CD14-positive monocyte (primary cell): ENCODE measurements at regions not wholly inside any gene's neighbourhood (a gene's known extent, or its start where the extent isn't known, plus 50 kb on each side); places are given as distances from the start of the nearest gene placed in this dataset.

Experiments
- DNase-seq, 3 donors: peaks; one replicate each; pipeline ENCODE4 v3.0.0-alpha.2; 2011 to 2022
- H2AFZ ChIP-seq: 2 replicates; pipeline ENCODE4 v1.6.0; 2012; ENCODE audit warnings: mild to moderate bottlenecking, low read depth, low read length, inconsistent platforms; ENCODE audit not compliant: insufficient read depth, poor library complexity, severe bottlenecking
- H3K27ac ChIP-seq, 2 donors: 1 replicate in 1 of 2; 2 replicates in 1 of 2; pipeline ENCODE4 v1.5.1; 2012 to 2013; ENCODE audit warnings: low read length in 2 of 2, control low read depth in 1 of 2, inconsistent platforms in 1 of 2, low read depth in 1 of 2, mild to moderate bottlenecking in 1 of 2
- H3K27me3 ChIP-seq, 2 donors: one replicate each; pipeline versions ENCODE4 v1.6.0 to v1.6.1; 2011 to 2013; ENCODE audit warnings: low read length in 2 of 2; ENCODE audit not compliant: control insufficient read depth in 2 of 2, insufficient read depth in 2 of 2
- H3K36me3 ChIP-seq, 2 donors: replicated peaks in 1 of 2; 1 replicate in 1 of 2; 2 replicates in 1 of 2; pipeline versions ENCODE4 v1.5.1 to v1.6.1; 2012 to 2013; ENCODE audit warnings: low read length in 2 of 2, control low read depth in 1 of 2, inconsistent platforms in 1 of 2, mild to moderate bottlenecking in 1 of 2; ENCODE audit not compliant: insufficient read depth in 2 of 2, control insufficient read depth in 1 of 2
- H3K4me1 ChIP-seq, 2 donors: 1 replicate in 1 of 2; 2 replicates in 1 of 2; pipeline versions ENCODE4 v1.5.1 to v1.6.1; 2012 to 2013; ENCODE audit warnings: low read length in 2 of 2, control low read depth in 1 of 2, inconsistent platforms in 1 of 2, mild to moderate bottlenecking in 1 of 2, moderate library complexity in 1 of 2; ENCODE audit not compliant: insufficient read depth in 2 of 2, control insufficient read depth in 1 of 2
- H3K4me2 ChIP-seq: replicated peaks from 2 replicates; pipeline ENCODE3; 2012; ENCODE audit warnings: low read length, moderate library complexity, mild to moderate bottlenecking; ENCODE audit not compliant: poor library complexity, severe bottlenecking; ENCODE audit errors: extremely low read depth
- H3K4me3 ChIP-seq, 3 experiments: fragments of 200-600 bp in 1 of 3; sonication (generic) in 1 of 3; replicated peaks in 1 of 3; 1 replicate in 2 of 3; 2 replicates in 1 of 3; pipeline ENCODE4 v1.5.1; 2011 to 2013; ENCODE audit warnings: low read length in 3 of 3, mild to moderate bottlenecking in 3 of 3, control low read depth in 2 of 3, low read depth in 2 of 3, inconsistent platforms in 1 of 3, moderate library complexity in 1 of 3
- H3K79me2 ChIP-seq: 2 replicates; pipeline ENCODE4 v1.6.0; 2012; ENCODE audit warnings: mild to moderate bottlenecking, control low read depth, inconsistent platforms, low read length, moderate library complexity; ENCODE audit not compliant: insufficient read depth
- H3K9ac ChIP-seq: 2 replicates; pipeline ENCODE4 v1.6.0; 2017; ENCODE audit warnings: low read length, mild to moderate bottlenecking; ENCODE audit not compliant: insufficient read depth, poor library complexity, severe bottlenecking
- H3K9me3 ChIP-seq, 2 donors: replicated peaks in 1 of 2; 1 replicate in 1 of 2; 2 replicates in 1 of 2; pipeline versions ENCODE4 v1.5.1 to v1.6.1; 2012 to 2013; ENCODE audit warnings: low read length in 2 of 2, control low read depth in 1 of 2; ENCODE audit not compliant: control insufficient read depth in 1 of 2, insufficient read depth in 1 of 2
- H4K20me1 ChIP-seq: 2 replicates; pipeline ENCODE4 v1.6.0; 2012; ENCODE audit warnings: mild to moderate bottlenecking, low read length, control low read depth, moderate library complexity; ENCODE audit not compliant: insufficient read depth
- H3K27ac Mint-ChIP-seq, 7 donors: one replicate each; pipeline ENCODE4 v1.8.0; 2020; ENCODE audit warnings: mild to moderate bottlenecking in 7 of 7, mixed read lengths in 7 of 7, moderate library complexity in 6 of 7, inconsistent platforms in 2 of 7
- H3K27me3 Mint-ChIP-seq, 3 donors: one replicate each; pipeline ENCODE4 v1.8.0; 2021 to 2022; ENCODE audit warnings: low read depth in 3 of 3, mild to moderate bottlenecking in 3 of 3, mixed read lengths in 3 of 3, moderate library complexity in 3 of 3, inconsistent platforms in 1 of 3
- H3K36me3 Mint-ChIP-seq, 2 donors: one replicate each; pipeline ENCODE4 v1.8.0; 2020; ENCODE audit warnings: mixed read lengths in 2 of 2, inconsistent platforms in 1 of 2, mild to moderate bottlenecking in 1 of 2
- H3K4me1 Mint-ChIP-seq: one replicate; pipeline ENCODE4 v1.8.0; 2020; ENCODE audit warnings: mild to moderate bottlenecking, mixed read lengths
- H3K4me3 Mint-ChIP-seq, 2 donors: one replicate each; pipeline ENCODE4 v1.8.0; 2020; ENCODE audit warnings: mild to moderate bottlenecking in 2 of 2, mixed read lengths in 2 of 2, moderate library complexity in 1 of 2
- H3K9me3 Mint-ChIP-seq, 7 donors: one replicate each; pipeline ENCODE4 v1.8.0; 2020 to 2022; ENCODE audit warnings: mixed read lengths in 7 of 7, mild to moderate bottlenecking in 6 of 7, moderate library complexity in 6 of 7, inconsistent platforms in 2 of 7
- WGBS: methylation state at CpG from one replicate; pipeline ENCODE4 v1.1.5; 2013; ENCODE audit warnings: missing lambda C conversion rate; ENCODE audit not compliant: insufficient coverage; 5-methylcytosine and 5-hydroxymethylcytosine counted together
- intact Hi-C, 2 donors: fragments of 100-400 bp; cut with micrococcal nuclease; formaldehyde crosslinking; loops; one replicate each; pipeline versions ENCODE4 v1.15.0 to v1.15.1; 2023
- TF ChIP-seq, protein P1 (sequence below): fragments of 200-600 bp; IDR thresholded peaks from one replicate; pipeline ENCODE4 v1.8.0; 2022; ENCODE audit warnings: antibody characterized with exemption, mild to moderate bottlenecking

GRCh38 chr5:20497356-20497755, 509.4 kb upstream of the CDH18 start:
- no peaks in the 10 kb centered on the region for H3K79me2 ChIP-seq
- peaks cover 0 to 6% (median 2%) of the 10 kb centered on the region in 7 donors for H3K9me3 Mint-ChIP-seq
- no peak overlapping the region for H2AFZ ChIP-seq
- no peak for DNase-seq
- no peaks in the 10 kb centered on the region for H4K20me1 ChIP-seq
- TF ChIP-seq, protein P1, sequence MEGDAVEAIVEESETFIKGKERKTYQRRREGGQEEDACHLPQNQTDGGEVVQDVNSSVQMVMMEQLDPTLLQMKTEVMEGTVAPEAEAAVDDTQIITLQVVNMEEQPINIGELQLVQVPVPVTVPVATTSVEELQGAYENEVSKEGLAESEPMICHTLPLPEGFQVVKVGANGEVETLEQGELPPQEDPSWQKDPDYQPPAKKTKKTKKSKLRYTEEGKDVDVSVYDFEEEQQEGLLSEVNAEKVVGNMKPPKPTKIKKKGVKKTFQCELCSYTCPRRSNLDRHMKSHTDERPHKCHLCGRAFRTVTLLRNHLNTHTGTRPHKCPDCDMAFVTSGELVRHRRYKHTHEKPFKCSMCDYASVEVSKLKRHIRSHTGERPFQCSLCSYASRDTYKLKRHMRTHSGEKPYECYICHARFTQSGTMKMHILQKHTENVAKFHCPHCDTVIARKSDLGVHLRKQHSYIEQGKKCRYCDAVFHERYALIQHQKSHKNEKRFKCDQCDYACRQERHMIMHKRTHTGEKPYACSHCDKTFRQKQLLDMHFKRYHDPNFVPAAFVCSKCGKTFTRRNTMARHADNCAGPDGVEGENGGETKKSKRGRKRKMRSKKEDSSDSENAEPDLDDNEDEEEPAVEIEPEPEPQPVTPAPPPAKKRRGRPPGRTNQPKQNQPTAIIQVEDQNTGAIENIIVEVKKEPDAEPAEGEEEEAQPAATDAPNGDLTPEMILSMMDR, result no peak
- no peaks in the 10 kb centered on the region for H3K9me3 ChIP-seq
- no peaks in the 10 kb centered on the region for H3K27me3 ChIP-seq
- WGBS, result 80% methylated on average over 1 of the region's 2 CpGs
- H3K27ac Mint-ChIP-seq, result no peak overlapping the region
- no peak overlapping the region for H3K4me3 ChIP-seq
- H3K4me2 ChIP-seq, result no peak overlapping the region
- intact Hi-C loops, result no loop called here
- no peak overlapping the region for H3K27ac ChIP-seq
- no peaks in the 10 kb centered on the region for H3K36me3 Mint-ChIP-seq
- no peaks in the 10 kb centered on the region for H3K36me3 ChIP-seq
- H3K9ac ChIP-seq, result no peak overlapping the region
- H3K4me1 ChIP-seq, result no peaks in the 10 kb centered on the region
- H3K4me1 Mint-ChIP-seq, result no peaks in the 10 kb centered on the region
- no peak overlapping the region for H3K4me3 Mint-ChIP-seq
- H3K27me3 Mint-ChIP-seq, result no peaks in the 10 kb centered on the region

DNA sequence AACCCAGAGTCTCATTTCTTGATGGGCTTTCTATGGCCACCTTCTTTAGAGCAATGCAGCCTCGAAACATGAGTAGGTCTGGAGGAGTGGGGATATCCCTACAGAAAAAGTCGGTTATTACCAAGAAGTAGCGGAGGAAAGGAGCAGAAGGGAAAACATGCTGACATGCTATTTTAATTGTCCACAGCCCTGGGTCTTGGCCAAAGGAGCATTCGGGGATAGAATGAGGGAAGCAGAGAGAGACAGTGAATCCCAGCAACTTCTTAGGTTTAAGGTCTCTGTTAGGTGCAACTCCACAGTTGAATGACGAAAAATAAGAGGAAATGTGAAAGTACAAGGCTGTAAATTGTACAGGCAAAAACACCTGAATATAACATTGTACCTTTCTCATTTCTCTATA, 506.7 kb upstream of the CDH18 start:
- Histone ChIP-seq H3K36me3 (no peaks in the 10 kb centered on the region), H3K9ac (no peak overlapping the region), H4K20me1 (no peaks in the 10 kb centered on the region), H2AFZ (no peak overlapping the region), H3K27me3 (no peaks in the 10 kb centered on the region), H3K27ac (no peak overlapping the region), H3K4me2 (no peak overlapping the region), H3K4me1 (no peaks in the 10 kb centered on the region), H3K9me3 (no peaks in the 10 kb centered on the region), H3K79me2 (no peaks in the 10 kb centered on the region), H3K4me3 (no peak overlapping the region)
- no peak for DNase-seq
- Mint-ChIP-seq H3K4me1 (no peaks in the 10 kb centered on the region), H3K27ac (no peak overlapping the region), H3K27me3 (no peaks in the 10 kb centered on the region), H3K36me3 (no peaks in the 10 kb centered on the region), H3K4me3 (no peak overlapping the region), H3K9me3 (peaks cover 0 to 6% (median 2%) of the 10 kb centered on the region in 7 donors)
- TF ChIP-seq, protein P1, result no peak
- 85% methylated on average over 3 of the region's 5 CpGs for WGBS
- intact Hi-C loops, result no loop called here
